Prostate gland (tissue), 2 donors: ENCODE measurements at regions not wholly inside any gene's neighbourhood (a gene's known extent, or its start where the extent isn't known, plus 50 kb on each side); places are given as distances from the start of the nearest gene placed in this dataset.

ENCODE experiments used
- CTCF ChIP-seq, 4 experiments: fragments of 200-600 bp in 2 of 4; fragments of 450-650 bp in 2 of 4; sonication (generic) in 2 of 4; IDR thresholded peaks; 1 replicate in 3 of 4; 2 replicates in 1 of 4; pipeline ENCODE4 v1.5.1; 2016 to 2019; ENCODE audit warnings: antibody characterized with exemption in 4 of 4, mild to moderate bottlenecking in 2 of 4, moderate library complexity in 2 of 4
- POLR2A ChIP-seq: fragments of 450-650 bp; IDR thresholded peaks from one replicate; pipeline ENCODE4 v1.6.1; 2016; ENCODE audit warnings: antibody characterized with exemption, mild to moderate bottlenecking
- POLR2AphosphoS5 ChIP-seq: sonication (generic); formaldehyde crosslinking; IDR thresholded peaks from one replicate; pipeline ENCODE4 v1.6.1; 2017; ENCODE audit warnings: antibody characterized with exemption

GRCh38 chr2:61677306-61677705 lies 139.2 kb upstream of the XPO1 start:
- TF ChIP-seq POLR2A (no peak), CTCF (IDR thresholded peaks at IDR 0.05) (no peak), POLR2AphosphoS5 (peak; percentile 7)
